ENCODE measurements at regions not wholly inside any gene's neighbourhood (a gene's known extent, or its start where the extent isn't known, plus 50 kb on each side); places are given as distances from the start of the nearest gene placed in this dataset.
A peak's percentile ranks its signal among the peaks of the same experiment; 100 is the strongest.

- no peak overlapping the region for H2BK5ac ChIP-seq (ENCODE audit: low read length)
- peaks cover 4 to 9% of the 10 kb centered on the region in 2 donors for H3K4me1 ChIP-seq (ENCODE audit: control insufficient read depth in 2 of 2, insufficient read depth in 1 of 2, low read depth in 1 of 2, low read length in 2 of 2)
- H3K27me3 ChIP-seq (ENCODE audit: control insufficient read depth in 3 of 3, insufficient read depth in 3 of 3, low read depth in 1 of 3, low read length in 3 of 3) = peaks cover 14 to 84% (median 37%) of the 10 kb centered on the region in 3 experiments
- H3K27ac ChIP-seq (replicated peaks; ENCODE audit: low read length) = no peak overlapping the region
- H3K79me1 ChIP-seq (ENCODE audit: low read depth, low read length) = no peaks in the 10 kb centered on the region
- H3K4ac ChIP-seq (ENCODE audit: low read length) = no peak overlapping the region
- DNase-seq (ENCODE audit: low spot score) = no peak
- H3K14ac ChIP-seq (ENCODE audit: low read length) = no peak overlapping the region
- no peak overlapping the region for H3K4me3 ChIP-seq (ENCODE audit: low read length in 2 of 2)
- no peak overlapping the region for H3K23ac ChIP-seq (ENCODE audit: low read depth, low read length, poor library complexity)
- H2BK120ac ChIP-seq (ENCODE audit: low read depth, low read length) = no peak overlapping the region
- no peaks in the 10 kb centered on the region for H3K36me3 ChIP-seq (replicated peaks in 1 of 2; ENCODE audit: control insufficient read depth in 2 of 2, insufficient read depth in 2 of 2, low read length in 2 of 2)
- H2BK15ac ChIP-seq (ENCODE audit: low read length) = no peak overlapping the region
- H4K8ac ChIP-seq (ENCODE audit: low read depth, low read length) = no peak overlapping the region
- H3K18ac ChIP-seq (ENCODE audit: low read length) = no peak overlapping the region
- peaks cover 0 to 2% of the 10 kb centered on the region in 2 donors for H3K9me3 ChIP-seq (replicated peaks in 1 of 2; ENCODE audit: control insufficient read depth in 2 of 2, insufficient read depth in 1 of 2, low read depth in 1 of 2, low read length in 2 of 2)
- no peak overlapping the region for H3K4me2 ChIP-seq (ENCODE audit: insufficient read depth, low read length, poor library complexity, severe bottlenecking)
- H4K91ac ChIP-seq (ENCODE audit: low read depth, low read length, poor library complexity) = no peak overlapping the region
- no CpG with 5 or more reads among the region's 6 CpGs for WGBS, 2 donors (ENCODE audit: extremely low coverage in 2 of 2, insufficient read length in 2 of 2, insufficient replicate concordance in 1 of 2)
- no peak overlapping the region for H3K9ac ChIP-seq (ENCODE audit: low read depth, low read length, poor library complexity)
- no peak overlapping the region for H2BK12ac ChIP-seq (ENCODE audit: low read length)
- H2AFZ ChIP-seq (ENCODE audit: low read length) = no peak overlapping the region
- no peak overlapping the region for H2AK5ac ChIP-seq (ENCODE audit: low read depth, low read length)
Measured at GRCh38 chr20:63098195-63098810, 91.5 kb upstream of the BHLHE23 start.

- peaks cover 4 to 7% of the 10 kb centered on the region in 2 donors for H3K4me1 ChIP-seq (ENCODE audit: control insufficient read depth in 2 of 2, insufficient read depth in 1 of 2, low read depth in 1 of 2, low read length in 2 of 2)
- H3K18ac ChIP-seq (ENCODE audit: low read length) = peak overlapping the region; percentile 48
- DNase-seq (ENCODE audit: low spot score) = no peak
- H4K8ac ChIP-seq (ENCODE audit: low read depth, low read length) = no peak overlapping the region
- peaks cover 8 to 86% (median 30%) of the 10 kb centered on the region in 3 experiments for H3K27me3 ChIP-seq (ENCODE audit: control insufficient read depth in 3 of 3, insufficient read depth in 3 of 3, low read depth in 1 of 3, low read length in 3 of 3)
- no peak overlapping the region for H3K4me2 ChIP-seq (ENCODE audit: insufficient read depth, low read length, poor library complexity, severe bottlenecking)
- H3K4ac ChIP-seq (ENCODE audit: low read length) = no peak overlapping the region
- H3K27ac ChIP-seq (replicated peaks; ENCODE audit: low read length) = no peak overlapping the region
- H3K79me1 ChIP-seq (ENCODE audit: low read depth, low read length) = no peaks in the 10 kb centered on the region
- H3K4me3 ChIP-seq (ENCODE audit: low read length in 2 of 2) = no peak overlapping the region
- H2BK5ac ChIP-seq (ENCODE audit: low read length) = no peak overlapping the region
- no peaks in the 10 kb centered on the region for H3K36me3 ChIP-seq (replicated peaks in 1 of 2; ENCODE audit: control insufficient read depth in 2 of 2, insufficient read depth in 2 of 2, low read length in 2 of 2)
- no peak overlapping the region for H3K14ac ChIP-seq (ENCODE audit: low read length)
- H2BK120ac ChIP-seq (ENCODE audit: low read depth, low read length) = no peak overlapping the region
- no peak overlapping the region for H2BK12ac ChIP-seq (ENCODE audit: low read length)
- no peak overlapping the region for H3K9ac ChIP-seq (ENCODE audit: low read depth, low read length, poor library complexity)
- no peak overlapping the region for H2AK5ac ChIP-seq (ENCODE audit: low read depth, low read length)
- WGBS, 2 donors (ENCODE audit: extremely low coverage in 2 of 2, insufficient read length in 2 of 2, insufficient replicate concordance in 1 of 2) = no CpG with 5 or more reads among the region's 21 CpGs
- no peak overlapping the region for H2AFZ ChIP-seq (ENCODE audit: low read length)
- H3K9me3 ChIP-seq (replicated peaks in 1 of 2; ENCODE audit: control insufficient read depth in 2 of 2, insufficient read depth in 1 of 2, low read depth in 1 of 2, low read length in 2 of 2) = peaks cover 0 to 2% of the 10 kb centered on the region in 2 donors
- peak overlapping the region; percentile 65 for H3K23ac ChIP-seq (ENCODE audit: low read depth, low read length, poor library complexity)
- H4K91ac ChIP-seq (ENCODE audit: low read depth, low read length, poor library complexity) = no peak overlapping the region
- no peak overlapping the region for H2BK15ac ChIP-seq (ENCODE audit: low read length)
Measured at GRCh38 chr20:63097336-63097831, 90.6 kb upstream of the BHLHE23 start.

- Histone ChIP-seq H3K4me3 (ENCODE audit: low read length in 2 of 2) (no peak overlapping the region), H2AFZ (ENCODE audit: low read length) (no peak overlapping the region), H3K79me1 (ENCODE audit: low read depth, low read length) (no peaks in the 10 kb centered on the region), H2BK12ac (ENCODE audit: low read length) (no peak overlapping the region), H3K4me1 (ENCODE audit: control insufficient read depth in 2 of 2, insufficient read depth in 1 of 2, low read depth in 1 of 2, low read length in 2 of 2) (peaks cover 2% of the 10 kb centered on the region in 2 donors), H2BK5ac (ENCODE audit: low read length) (no peak overlapping the region), H3K9ac (ENCODE audit: low read depth, low read length, poor library complexity) (no peak overlapping the region), H3K9me3 (replicated peaks in 1 of 2; ENCODE audit: control insufficient read depth in 2 of 2, insufficient read depth in 1 of 2, low read depth in 1 of 2, low read length in 2 of 2) (peaks cover 0 to 2% of the 10 kb centered on the region in 2 donors), H3K27me3 (ENCODE audit: control insufficient read depth in 3 of 3, insufficient read depth in 3 of 3, low read depth in 1 of 3, low read length in 3 of 3) (peaks cover 2 to 86% (median 24%) of the 10 kb centered on the region in 3 experiments), H3K18ac (ENCODE audit: low read length) (no peak overlapping the region), H4K8ac (ENCODE audit: low read depth, low read length) (no peak overlapping the region), H3K4ac (ENCODE audit: low read length) (no peak overlapping the region), H2AK5ac (ENCODE audit: low read depth, low read length) (peak overlapping the region; percentile 56), H3K14ac (ENCODE audit: low read length) (peak overlapping the region; percentile 82), H2BK120ac (ENCODE audit: low read depth, low read length) (no peak overlapping the region), H3K27ac (replicated peaks; ENCODE audit: low read length) (no peak overlapping the region), H4K91ac (ENCODE audit: low read depth, low read length, poor library complexity) (no peak overlapping the region), H2BK15ac (ENCODE audit: low read length) (no peak overlapping the region), H3K4me2 (ENCODE audit: insufficient read depth, low read length, poor library complexity, severe bottlenecking) (no peak overlapping the region), H3K36me3 (replicated peaks in 1 of 2; ENCODE audit: control insufficient read depth in 2 of 2, insufficient read depth in 2 of 2, low read length in 2 of 2) (no peaks in the 10 kb centered on the region), H3K23ac (ENCODE audit: low read depth, low read length, poor library complexity) (no peak overlapping the region)
- WGBS, 2 donors (ENCODE audit: extremely low coverage in 2 of 2, insufficient read length in 2 of 2, insufficient replicate concordance in 1 of 2) = no CpG with 5 or more reads among the region's 13 CpGs
- no peak for DNase-seq (ENCODE audit: low spot score)
Measured at GRCh38 chr20:63096681-63097335, 90.0 kb upstream of the BHLHE23 start.

Data from neuronal stem cell (in vitro differentiated cells).